ENCODE measurements at regions not wholly inside any gene's neighbourhood (a gene's known extent, or its start where the extent isn't known, plus 50 kb on each side); places are given as distances from the start of the nearest gene placed in this dataset.
A peak's percentile ranks its signal among the peaks of the same experiment; 100 is the strongest.
"Not testable (repeated sequence)": the region's sequence is repeated elsewhere in the genome, so short reads cannot be mapped to it uniquely, and the experiment has no call there.

- no peak overlapping the region for H3K4me3 ChIP-seq (ENCODE audit: low read depth in 1 of 5, low read length in 5 of 5)
- H3K4me1 ChIP-seq (ENCODE audit: control insufficient read depth in 5 of 5, insufficient read depth in 5 of 5, low read length in 5 of 5) = peaks cover 0 to 3% (median 0%) of the 10 kb centered on the region in 5 donors
- H3K27me3 ChIP-seq (ENCODE audit: control insufficient read depth in 5 of 5, insufficient read depth in 4 of 5, low read length in 5 of 5) = no peaks in the 10 kb centered on the region
Measured at GRCh38 chr2:118386641-118387302, 298.5 kb downstream of the INSIG2 start.

DNA sequence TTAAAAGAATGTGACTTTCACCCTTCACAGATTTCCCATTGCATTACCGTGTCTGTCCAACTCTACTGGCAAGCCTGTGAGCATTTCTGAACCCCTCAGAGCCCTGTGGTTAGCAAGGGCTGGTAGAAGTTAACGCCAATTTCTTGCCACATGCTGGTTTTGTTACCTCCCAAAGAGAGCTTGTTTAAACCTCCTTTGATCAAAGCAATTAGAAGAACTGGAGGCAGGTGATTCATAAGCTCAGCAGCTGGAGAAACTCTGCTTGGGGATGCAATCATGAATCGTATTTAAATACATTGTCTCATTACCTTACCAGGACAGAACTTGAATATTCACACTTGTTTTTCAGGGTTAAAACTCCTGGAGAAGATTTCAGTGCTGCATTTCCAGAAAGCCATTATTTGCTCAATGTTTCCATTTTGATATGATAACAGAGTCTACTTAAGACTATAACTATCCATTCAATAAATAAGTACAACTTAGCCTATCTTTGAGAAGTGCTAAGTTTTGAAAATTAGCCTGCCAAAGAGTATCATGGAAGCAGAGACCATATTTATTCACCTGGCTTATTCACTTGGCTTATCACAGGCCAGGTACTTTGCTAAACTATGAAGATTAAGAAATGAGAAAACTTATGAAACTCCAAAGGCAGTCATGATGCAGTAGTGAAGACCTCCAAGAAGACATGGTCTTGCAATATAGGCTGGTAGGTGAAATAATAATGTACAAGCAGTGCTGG is 292.8 kb downstream of the INSIG2 start:
- Histone ChIP-seq H3K27me3 (ENCODE audit: control insufficient read depth in 5 of 5, insufficient read depth in 4 of 5, low read length in 5 of 5) (no peaks in the 10 kb centered on the region), H3K27ac (ENCODE audit: low read depth, low read length) (no peak overlapping the region), H3K9ac (ENCODE audit: low read length in 5 of 5) (no peak overlapping the region), H3K4me3 (ENCODE audit: low read depth in 1 of 5, low read length in 5 of 5) (no peak overlapping the region), H3K9me3 (ENCODE audit: control insufficient read depth in 5 of 5, low read length in 5 of 5) (peaks cover 0 to 3% (median 0%) of the 10 kb centered on the region in 5 donors), H3K36me3 (ENCODE audit: control insufficient read depth in 5 of 5, insufficient read depth in 5 of 5, low read length in 5 of 5) (no peaks in the 10 kb centered on the region), H3K4me1 (ENCODE audit: control insufficient read depth in 5 of 5, insufficient read depth in 5 of 5, low read length in 5 of 5) (no peaks in the 10 kb centered on the region)

More at GRCh38 chr2:118386641-118387302, 298.5 kb downstream of the INSIG2 start:
- Histone ChIP-seq H3K9me3 (ENCODE audit: control insufficient read depth in 5 of 5, low read length in 5 of 5) (peaks cover 0 to 3% (median 0%) of the 10 kb centered on the region in 5 donors), H3K36me3 (ENCODE audit: control insufficient read depth in 5 of 5, insufficient read depth in 5 of 5, low read length in 5 of 5) (no peaks in the 10 kb centered on the region), H3K9ac (ENCODE audit: low read length in 5 of 5) (no peak overlapping the region), H3K27ac (ENCODE audit: low read depth, low read length) (peak overlapping the region; percentile 38)

DNA sequence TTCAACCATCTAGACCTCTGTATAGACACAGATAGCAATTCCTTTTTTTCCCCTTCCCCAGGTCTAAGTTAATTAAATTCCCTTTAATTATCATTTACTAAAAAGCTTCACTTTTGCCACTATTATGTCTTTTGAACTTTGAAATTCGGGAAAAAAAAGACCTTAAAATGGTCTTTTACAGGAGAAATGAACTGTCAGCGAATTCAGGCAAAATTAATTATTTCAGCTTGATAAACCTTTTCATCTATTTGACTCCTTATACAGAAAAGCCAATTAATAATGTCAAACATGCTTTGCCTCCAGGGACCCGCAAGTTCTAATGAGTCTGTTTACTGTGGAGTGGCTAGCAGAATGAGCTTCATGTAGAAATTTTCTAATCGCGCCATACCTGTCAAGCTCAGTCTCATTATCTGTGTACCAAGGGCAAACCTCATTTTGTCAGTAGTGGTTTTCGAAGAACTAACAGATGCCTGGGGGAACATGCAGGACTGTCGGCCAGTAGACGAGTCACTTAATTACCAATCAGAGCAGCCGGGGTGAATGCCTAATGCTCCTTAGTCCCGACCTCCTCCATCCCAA is 287.7 kb downstream of the INSIG2 start:
- H3K4me1 ChIP-seq (ENCODE audit: control insufficient read depth in 5 of 5, insufficient read depth in 5 of 5, low read length in 5 of 5) = no peaks in the 10 kb centered on the region
- H3K4me3 ChIP-seq (ENCODE audit: low read depth in 1 of 5, low read length in 5 of 5) = no peak overlapping the region
- no peak overlapping the region for H3K9ac ChIP-seq (ENCODE audit: low read length in 5 of 5)
- no peaks in the 10 kb centered on the region for H3K27me3 ChIP-seq (ENCODE audit: control insufficient read depth in 5 of 5, insufficient read depth in 4 of 5, low read length in 5 of 5)
- H3K36me3 ChIP-seq (ENCODE audit: control insufficient read depth in 5 of 5, insufficient read depth in 5 of 5, low read length in 5 of 5) = no peaks in the 10 kb centered on the region
- no peak overlapping the region for H3K27ac ChIP-seq (ENCODE audit: low read depth, low read length)
- H3K9me3 ChIP-seq (ENCODE audit: control insufficient read depth in 5 of 5, low read length in 5 of 5) = no peaks in the 10 kb centered on the region

DNA sequence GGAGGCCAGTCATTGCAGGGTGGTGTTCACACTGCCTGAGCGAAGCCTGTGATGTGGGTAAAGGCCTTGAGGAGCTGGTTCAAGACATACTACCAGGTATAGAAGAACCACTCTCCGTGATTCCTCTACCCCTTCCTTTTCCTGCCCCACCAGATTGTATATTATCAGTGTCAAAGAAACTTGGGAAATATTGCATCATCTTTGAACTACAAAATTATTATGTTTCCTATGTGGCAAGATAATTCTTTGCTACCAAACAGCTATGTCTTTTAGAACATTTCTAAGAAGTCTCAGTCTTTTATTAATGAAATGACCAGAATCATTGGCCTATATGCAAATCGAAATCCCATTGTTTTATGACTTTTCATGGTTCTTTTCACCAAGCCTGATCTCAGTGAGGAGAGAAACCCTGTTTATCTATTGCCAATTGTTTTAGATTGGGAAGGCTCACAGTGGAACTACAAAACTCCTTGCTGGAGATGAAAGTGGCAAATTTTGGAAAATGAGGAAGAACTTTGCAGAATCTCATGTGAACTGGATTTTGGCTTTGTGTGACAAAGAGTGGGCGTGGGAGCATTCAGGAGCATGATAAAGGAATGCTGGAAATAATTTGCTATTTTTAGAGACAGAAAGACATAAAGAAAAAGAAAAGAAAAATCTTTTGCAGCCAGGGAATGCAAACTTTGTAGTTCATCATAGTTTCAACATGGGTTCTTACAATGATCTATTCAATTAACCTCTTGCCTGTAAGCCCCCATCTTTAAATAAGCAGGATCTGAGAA is 286.9 kb downstream of the INSIG2 start:
- H3K9me3 ChIP-seq (ENCODE audit: control insufficient read depth in 5 of 5, low read length in 5 of 5) = no peaks in the 10 kb centered on the region
- H3K27ac ChIP-seq (ENCODE audit: low read depth, low read length) = no peak overlapping the region
- no peak overlapping the region for H3K9ac ChIP-seq (ENCODE audit: low read length in 5 of 5)
- H3K36me3 ChIP-seq (ENCODE audit: control insufficient read depth in 5 of 5, insufficient read depth in 5 of 5, low read length in 5 of 5) = no peaks in the 10 kb centered on the region
- H3K4me1 ChIP-seq (ENCODE audit: control insufficient read depth in 5 of 5, insufficient read depth in 5 of 5, low read length in 5 of 5) = no peaks in the 10 kb centered on the region
- H3K27me3 ChIP-seq (ENCODE audit: control insufficient read depth in 5 of 5, insufficient read depth in 4 of 5, low read length in 5 of 5) = no peaks in the 10 kb centered on the region
- no peak overlapping the region for H3K4me3 ChIP-seq (ENCODE audit: low read depth in 1 of 5, low read length in 5 of 5)

DNA sequence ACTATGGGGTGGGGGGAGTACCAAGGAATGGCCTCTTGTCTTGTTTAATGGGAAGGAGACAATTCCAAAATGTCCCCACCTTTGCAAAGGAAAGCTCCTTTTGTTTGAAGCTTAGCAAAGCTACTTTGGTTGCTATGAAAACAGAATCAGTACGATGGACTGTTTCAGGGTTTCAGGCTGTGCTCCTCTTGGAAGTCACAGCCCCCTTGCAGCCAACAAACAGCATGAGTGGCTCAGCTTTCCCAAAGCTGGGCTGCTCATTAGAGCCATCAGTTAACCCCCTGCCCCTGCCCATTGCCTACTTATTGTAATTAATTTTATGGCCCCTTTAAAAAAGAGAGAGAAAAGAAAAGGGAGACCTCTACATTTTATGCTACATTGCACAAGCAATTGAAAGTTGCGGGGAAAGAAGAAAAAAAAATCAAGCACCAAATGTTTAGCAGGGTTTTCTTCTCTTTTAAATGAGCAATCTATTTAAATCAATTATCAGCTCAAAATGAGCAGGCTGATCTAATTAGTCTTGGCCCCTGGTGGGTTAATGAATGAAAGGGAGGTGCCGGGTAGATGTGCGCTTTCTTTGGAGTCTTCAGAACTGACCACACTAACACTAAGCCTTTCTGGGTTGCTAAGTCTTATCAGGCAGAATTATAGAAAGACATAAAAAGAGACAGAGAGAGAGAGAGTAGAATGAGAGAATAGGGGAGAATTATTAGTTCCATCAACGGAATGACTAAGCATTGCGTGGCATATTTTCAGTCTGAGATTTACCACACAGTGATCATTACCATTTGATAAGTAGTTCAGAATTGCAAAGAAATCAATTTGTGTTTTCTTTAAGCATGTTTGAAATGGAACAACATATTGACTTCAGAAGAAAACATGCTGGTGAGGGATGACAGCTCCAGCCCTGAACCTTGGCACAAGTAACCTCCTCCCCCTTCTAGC is 284.9 kb downstream of the INSIG2 start:
- no peak overlapping the region for H3K9ac ChIP-seq (ENCODE audit: low read length in 5 of 5)
- H3K4me3 ChIP-seq (ENCODE audit: low read depth in 1 of 5, low read length in 5 of 5) = no peak overlapping the region
- H3K9me3 ChIP-seq (ENCODE audit: control insufficient read depth in 5 of 5, low read length in 5 of 5) = no peaks in the 10 kb centered on the region
- no peaks in the 10 kb centered on the region for H3K4me1 ChIP-seq (ENCODE audit: control insufficient read depth in 5 of 5, insufficient read depth in 5 of 5, low read length in 5 of 5)
- no peak overlapping the region for H3K27ac ChIP-seq (ENCODE audit: low read depth, low read length)
- H3K36me3 ChIP-seq (ENCODE audit: control insufficient read depth in 5 of 5, insufficient read depth in 5 of 5, low read length in 5 of 5) = no peaks in the 10 kb centered on the region
- no peaks in the 10 kb centered on the region for H3K27me3 ChIP-seq (ENCODE audit: control insufficient read depth in 5 of 5, insufficient read depth in 4 of 5, low read length in 5 of 5)

GRCh38 chr2:118371515-118371914 is 283.2 kb downstream of the INSIG2 start:
- Histone ChIP-seq H3K4me3 (ENCODE audit: low read depth in 1 of 5, low read length in 5 of 5) (no peak overlapping the region), H3K9ac (ENCODE audit: low read length in 5 of 5) (no peak overlapping the region), H3K27ac (ENCODE audit: low read depth, low read length) (no peak overlapping the region), H3K27me3 (ENCODE audit: control insufficient read depth in 5 of 5, insufficient read depth in 4 of 5, low read length in 5 of 5) (no peaks in the 10 kb centered on the region), H3K4me1 (ENCODE audit: control insufficient read depth in 5 of 5, insufficient read depth in 5 of 5, low read length in 5 of 5) (no peaks in the 10 kb centered on the region), H3K36me3 (ENCODE audit: control insufficient read depth in 5 of 5, insufficient read depth in 5 of 5, low read length in 5 of 5) (no peaks in the 10 kb centered on the region), H3K9me3 (ENCODE audit: control insufficient read depth in 5 of 5, low read length in 5 of 5) (no peaks in the 10 kb centered on the region)

- H3K27ac ChIP-seq (ENCODE audit: low read depth, low read length); H3K4me1 ChIP-seq (ENCODE audit: control insufficient read depth in 5 of 5, insufficient read depth in 5 of 5, low read length in 5 of 5); H3K9ac ChIP-seq (ENCODE audit: low read length in 5 of 5); H3K4me3 ChIP-seq (ENCODE audit: low read depth in 1 of 5, low read length in 5 of 5); H3K36me3 ChIP-seq (ENCODE audit: control insufficient read depth in 5 of 5, insufficient read depth in 5 of 5, low read length in 5 of 5); H3K27me3 ChIP-seq (ENCODE audit: control insufficient read depth in 5 of 5, insufficient read depth in 4 of 5, low read length in 5 of 5); H3K9me3 ChIP-seq (ENCODE audit: control insufficient read depth in 5 of 5, low read length in 5 of 5): not testable (repeated sequence)
Measured at GRCh38 chr2:118369521-118369920, 281.2 kb downstream of the INSIG2 start.

GRCh38 chr2:118363604-118364003 is 275.3 kb downstream of the INSIG2 start:
- Histone ChIP-seq H3K4me1 (ENCODE audit: control insufficient read depth in 5 of 5, insufficient read depth in 5 of 5, low read length in 5 of 5) (no peaks in the 10 kb centered on the region), H3K4me3 (ENCODE audit: low read depth in 1 of 5, low read length in 5 of 5) (no peak overlapping the region), H3K36me3 (ENCODE audit: control insufficient read depth in 5 of 5, insufficient read depth in 5 of 5, low read length in 5 of 5) (no peaks in the 10 kb centered on the region), H3K27ac (ENCODE audit: low read depth, low read length) (no peak overlapping the region), H3K9ac (ENCODE audit: low read length in 5 of 5) (no peak overlapping the region), H3K9me3 (ENCODE audit: control insufficient read depth in 5 of 5, low read length in 5 of 5) (peaks cover 0 to 2% (median 0%) of the 10 kb centered on the region in 5 donors), H3K27me3 (ENCODE audit: control insufficient read depth in 5 of 5, insufficient read depth in 4 of 5, low read length in 5 of 5) (no peaks in the 10 kb centered on the region)

GRCh38 chr2:118356051-118356450 is 267.8 kb downstream of the INSIG2 start:
- no peaks in the 10 kb centered on the region for H3K27me3 ChIP-seq (ENCODE audit: control insufficient read depth in 5 of 5, insufficient read depth in 4 of 5, low read length in 5 of 5)
- H3K4me1 ChIP-seq (ENCODE audit: control insufficient read depth in 5 of 5, insufficient read depth in 5 of 5, low read length in 5 of 5) = no peaks in the 10 kb centered on the region
- H3K9ac ChIP-seq (ENCODE audit: low read length in 5 of 5) = no peak overlapping the region
- no peaks in the 10 kb centered on the region for H3K36me3 ChIP-seq (ENCODE audit: control insufficient read depth in 5 of 5, insufficient read depth in 5 of 5, low read length in 5 of 5)
- H3K27ac ChIP-seq (ENCODE audit: low read depth, low read length) = no peak overlapping the region
- H3K4me3 ChIP-seq (ENCODE audit: low read depth in 1 of 5, low read length in 5 of 5) = no peak overlapping the region
- peaks cover 0 to 10% (median 3%) of the 10 kb centered on the region in 5 donors for H3K9me3 ChIP-seq (ENCODE audit: control insufficient read depth in 5 of 5, low read length in 5 of 5)
